Activated CD8-positive, alpha-beta T cell treated with anti-CD3 and anti-CD28 coated beads for 36 hours (primary cell): ENCODE measurements at regions not wholly inside any gene's neighbourhood (a gene's known extent, or its start where the extent isn't known, plus 50 kb on each side); places are given as distances from the start of the nearest gene placed in this dataset.

Experiments used
- ATAC-seq: fragments of 200-7000 bp; cut with Tn5 transposase; one replicate; pipeline ENCODE4 v1.10.0; 2021; ENCODE audit warnings: mild to moderate bottlenecking, moderate library complexity
- CTCF ChIA-PET: fragments of 350-600 bp; sonication (Branson Sonifier 250); formaldehyde crosslinking; loops from one replicate; lab custom pipeline; 2021; ENCODE audit warnings: antibody characterized with exemption; lab: Charles Lee
- POLR2A ChIA-PET: fragments of 350-600 bp; sonication (Branson Sonifier 250); formaldehyde crosslinking; loops from one replicate; lab custom pipeline; 2021; ENCODE audit warnings: antibody characterized with exemption; lab: Charles Lee
- DNase-seq: peaks from one replicate; pipeline ENCODE4 v3.0.0-alpha.2; 2020
- H3K27ac Mint-ChIP-seq: one replicate; pipeline ENCODE4 v1.8.0; 2021; ENCODE audit warnings: mild to moderate bottlenecking, mixed read lengths
- H3K27me3 Mint-ChIP-seq: one replicate; pipeline ENCODE4 v1.8.0; 2021; ENCODE audit warnings: mixed read lengths
- H3K36me3 Mint-ChIP-seq: one replicate; pipeline ENCODE4 v1.8.0; 2021; ENCODE audit warnings: low read depth, mixed read lengths
- H3K4me1 Mint-ChIP-seq: one replicate; pipeline ENCODE4 v1.8.0; 2021; ENCODE audit warnings: low read depth, mixed read lengths
- H3K4me3 Mint-ChIP-seq: one replicate; pipeline ENCODE4 v1.8.0; 2021; ENCODE audit warnings: mild to moderate bottlenecking, moderate library complexity, mixed read lengths
- H3K9me3 Mint-ChIP-seq: one replicate; pipeline ENCODE4 v1.8.0; 2021; ENCODE audit warnings: mixed read lengths
- intact Hi-C: fragments of 100-400 bp; cut with micrococcal nuclease; formaldehyde crosslinking; loops from one replicate; pipeline ENCODE4 v1.10.0; 2022
- TF ChIP-seq, protein P1 (sequence below): fragments of 200-600 bp; IDR thresholded peaks from one replicate; pipeline ENCODE4 v1.8.0; 2022; ENCODE audit warnings: antibody characterized with exemption, mild to moderate bottlenecking

DNA sequence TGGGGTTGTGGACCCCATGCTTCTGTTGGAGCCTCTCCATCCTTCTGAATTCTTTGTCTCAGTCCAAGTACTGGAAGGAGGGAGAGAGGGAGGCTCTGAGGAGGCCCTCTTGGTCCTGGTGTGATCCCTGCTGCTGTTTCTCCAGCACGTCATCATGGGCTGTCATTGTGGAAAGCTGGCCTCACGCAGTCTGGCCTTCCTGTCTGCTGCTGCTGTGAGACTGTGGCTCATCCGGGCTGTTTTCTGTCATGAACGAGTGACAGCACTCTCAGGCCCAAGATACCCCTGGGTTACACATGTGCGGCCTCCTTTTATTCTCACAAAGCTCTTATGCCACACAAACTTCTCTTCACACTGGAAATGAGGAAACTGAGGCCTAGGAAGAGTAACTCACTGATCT is 499.3 kb downstream of the CCDC171 start:
- peaks cover 3% of the 10 kb centered on the region for H3K4me1 Mint-ChIP-seq
- no peak overlapping the region for H3K27ac Mint-ChIP-seq
- no peak for DNase-seq
- no peak for ATAC-seq
- no peaks in the 10 kb centered on the region for H3K27me3 Mint-ChIP-seq
- H3K4me3 Mint-ChIP-seq = no peak overlapping the region
- H3K9me3 Mint-ChIP-seq = no peaks in the 10 kb centered on the region
- POLR2A ChIA-PET = no interaction called here
- CTCF ChIA-PET = no interaction called here
- intact Hi-C loops = no loop called here
- H3K36me3 Mint-ChIP-seq = no peaks in the 10 kb centered on the region
- TF ChIP-seq, protein P1, sequence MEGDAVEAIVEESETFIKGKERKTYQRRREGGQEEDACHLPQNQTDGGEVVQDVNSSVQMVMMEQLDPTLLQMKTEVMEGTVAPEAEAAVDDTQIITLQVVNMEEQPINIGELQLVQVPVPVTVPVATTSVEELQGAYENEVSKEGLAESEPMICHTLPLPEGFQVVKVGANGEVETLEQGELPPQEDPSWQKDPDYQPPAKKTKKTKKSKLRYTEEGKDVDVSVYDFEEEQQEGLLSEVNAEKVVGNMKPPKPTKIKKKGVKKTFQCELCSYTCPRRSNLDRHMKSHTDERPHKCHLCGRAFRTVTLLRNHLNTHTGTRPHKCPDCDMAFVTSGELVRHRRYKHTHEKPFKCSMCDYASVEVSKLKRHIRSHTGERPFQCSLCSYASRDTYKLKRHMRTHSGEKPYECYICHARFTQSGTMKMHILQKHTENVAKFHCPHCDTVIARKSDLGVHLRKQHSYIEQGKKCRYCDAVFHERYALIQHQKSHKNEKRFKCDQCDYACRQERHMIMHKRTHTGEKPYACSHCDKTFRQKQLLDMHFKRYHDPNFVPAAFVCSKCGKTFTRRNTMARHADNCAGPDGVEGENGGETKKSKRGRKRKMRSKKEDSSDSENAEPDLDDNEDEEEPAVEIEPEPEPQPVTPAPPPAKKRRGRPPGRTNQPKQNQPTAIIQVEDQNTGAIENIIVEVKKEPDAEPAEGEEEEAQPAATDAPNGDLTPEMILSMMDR = no peak

DNA sequence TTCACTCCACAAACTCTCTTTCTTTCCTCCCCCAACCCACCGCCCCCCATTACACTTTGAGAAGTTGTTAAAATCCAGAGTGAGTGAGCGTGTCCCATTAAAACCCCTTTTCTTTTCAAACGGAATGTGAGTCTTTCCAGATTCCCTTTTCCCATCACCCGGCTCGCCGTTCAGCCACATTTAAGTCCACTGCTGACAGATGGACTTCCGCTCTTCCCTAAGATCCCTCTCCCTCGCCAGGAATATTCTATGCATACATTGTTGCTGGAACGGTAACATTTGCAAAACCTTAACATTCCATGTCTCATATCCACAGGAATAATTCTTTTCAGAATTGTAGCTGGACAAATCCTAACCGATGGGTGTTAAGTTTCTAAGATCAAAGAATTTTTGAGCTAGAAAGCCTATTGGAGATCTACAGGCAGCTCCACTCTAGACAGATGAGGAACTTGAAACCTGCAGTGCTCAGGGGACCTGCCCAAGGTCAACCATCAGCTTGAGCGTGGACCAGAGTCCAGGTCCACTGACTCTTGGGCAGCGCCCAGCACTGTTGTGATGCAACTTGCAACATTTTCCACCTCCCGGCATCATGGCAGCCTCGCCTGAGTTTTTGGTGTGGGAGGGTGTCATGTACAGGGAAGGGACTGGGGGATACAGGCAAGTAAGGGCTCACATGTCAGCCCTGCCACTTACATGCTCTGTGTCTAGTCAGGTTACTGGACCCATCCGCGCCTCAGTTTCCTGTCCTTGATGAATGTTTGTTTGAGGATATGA is 500.1 kb downstream of the CCDC171 start:
- intact Hi-C loops = no loop called here
- ChIA-PET POLR2A (no interaction called here), CTCF (no interaction called here)
- TF ChIP-seq, protein P1 = no peak
- no peak overlapping the region for H3K27ac Mint-ChIP-seq
- H3K4me1 Mint-ChIP-seq = peaks cover 11% of the 10 kb centered on the region
- DNase-seq (no peak), ATAC-seq (no peak)
- no peak overlapping the region for H3K4me3 Mint-ChIP-seq
- H3K9me3 Mint-ChIP-seq = no peaks in the 10 kb centered on the region
- H3K36me3 Mint-ChIP-seq = no peaks in the 10 kb centered on the region
- H3K27me3 Mint-ChIP-seq = no peaks in the 10 kb centered on the region

DNA sequence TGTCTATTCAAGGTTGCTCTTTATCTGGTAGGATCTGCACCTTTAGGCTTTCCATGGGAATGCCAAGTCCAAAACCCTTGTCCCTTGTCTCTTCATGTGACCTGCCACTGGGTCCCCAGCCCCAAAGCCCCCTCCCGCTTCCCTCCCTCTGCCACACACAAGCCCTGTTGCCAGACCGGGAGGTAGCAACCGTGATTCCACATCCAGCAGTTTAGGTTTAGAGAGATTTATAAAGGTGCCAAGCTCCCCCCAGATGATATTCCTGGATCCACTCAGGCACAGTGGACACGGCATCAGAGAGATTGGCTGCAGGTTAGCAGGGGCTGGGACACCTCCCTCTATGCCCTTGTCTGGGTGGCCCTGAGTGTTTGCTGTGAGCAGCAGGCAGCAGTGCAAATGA is 504.7 kb downstream of the CCDC171 start:
- Mint-ChIP-seq H3K9me3 (peaks cover 1% of the 10 kb centered on the region), H3K36me3 (peaks cover 1% of the 10 kb centered on the region), H3K27ac (peak overlapping the region; percentile 73), H3K4me3 (no peak overlapping the region), H3K4me1 (peaks cover 40% of the 10 kb centered on the region), H3K27me3 (no peaks in the 10 kb centered on the region)
- ChIA-PET POLR2A (no interaction called here), CTCF (interaction anchor here (0.8 kb wide), 1 partner anchor 13 kb away, joined by 3 read pairs; no protein-coding TSS in a partner anchor)
- intact Hi-C loops = no loop called here
- DNase-seq = no peak
- no peak for ATAC-seq
- TF ChIP-seq, protein P1 = no peak

DNA sequence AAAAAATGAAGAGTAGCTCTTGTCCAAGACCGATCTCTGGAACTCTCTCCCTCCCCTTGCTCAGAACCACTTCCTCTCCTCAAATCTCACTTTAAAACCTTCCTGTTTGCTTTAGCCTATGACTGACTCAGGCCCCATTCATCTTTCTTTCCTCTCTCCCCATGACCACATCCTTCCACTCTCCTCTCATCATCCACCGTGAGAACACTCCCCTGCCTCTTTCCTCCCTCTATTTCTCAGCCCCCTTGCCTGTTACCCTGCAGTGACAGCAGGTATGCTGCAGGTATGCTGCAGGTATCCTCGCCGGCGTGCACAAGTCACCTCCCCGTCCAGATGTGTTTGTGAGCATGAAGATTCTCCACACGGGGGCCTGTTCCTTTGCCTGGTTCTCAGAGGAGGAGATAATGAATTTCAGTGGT is 505.3 kb downstream of the CCDC171 start:
- ChIA-PET CTCF (interaction anchor here (1.3 kb wide), 1 partner anchor 21 kb away, joined by 4 read pairs; no protein-coding TSS in a partner anchor), POLR2A (interaction anchor here (0.6 kb wide), 1 partner anchor 341 kb away, joined by 3 read pairs; no protein-coding TSS in a partner anchor)
- DNase-seq = peak; percentile 39
- H3K36me3 Mint-ChIP-seq = peaks cover 1% of the 10 kb centered on the region
- intact Hi-C loops = no loop called here
- peak overlapping the region; percentile 73 for H3K27ac Mint-ChIP-seq
- TF ChIP-seq, protein P1 = no peak
- H3K9me3 Mint-ChIP-seq = peaks cover 1% of the 10 kb centered on the region
- peaks cover 40% of the 10 kb centered on the region for H3K4me1 Mint-ChIP-seq
- peak overlapping the region; percentile 23 for H3K4me3 Mint-ChIP-seq
- no peaks in the 10 kb centered on the region for H3K27me3 Mint-ChIP-seq
- peak; percentile 89 for ATAC-seq

DNA sequence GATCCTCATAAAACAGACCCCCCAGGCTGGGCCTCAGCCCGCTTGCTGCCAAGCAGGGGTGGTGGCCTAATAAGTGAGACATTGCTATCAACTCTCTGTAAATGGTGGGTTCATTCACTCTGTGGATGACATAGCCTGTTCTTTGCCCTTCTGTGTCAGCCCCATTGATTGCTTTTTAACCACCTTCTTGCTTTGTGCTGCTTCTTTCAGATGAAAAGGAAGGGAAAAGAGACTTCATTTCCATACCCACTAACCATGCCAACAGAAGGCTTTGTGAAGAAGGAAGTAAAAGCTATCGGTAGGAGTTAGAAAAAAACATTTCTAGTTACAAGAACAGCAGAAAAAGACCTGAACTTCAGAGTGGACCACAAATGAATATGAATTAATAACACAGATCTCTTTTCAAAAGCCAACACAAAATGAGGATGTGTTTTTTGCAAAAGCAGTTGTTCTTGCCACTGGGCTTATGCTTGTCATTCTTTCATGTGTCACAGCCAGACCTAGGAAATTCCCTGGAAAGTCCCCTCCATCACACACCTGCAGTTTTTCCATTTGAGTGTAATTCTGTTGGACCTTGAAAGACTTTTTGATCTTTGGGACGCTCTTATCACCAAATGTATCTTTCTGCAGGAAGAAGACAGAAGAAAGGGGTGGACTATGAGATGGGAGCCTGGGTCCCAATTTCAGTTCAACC is 507.7 kb downstream of the CCDC171 start:
- Mint-ChIP-seq H3K27me3 (no peaks in the 10 kb centered on the region), H3K4me3 (no peak overlapping the region), H3K27ac (peak overlapping the region; percentile 75), H3K4me1 (peaks cover 41% of the 10 kb centered on the region), H3K9me3 (peaks cover 1% of the 10 kb centered on the region), H3K36me3 (peaks cover 1% of the 10 kb centered on the region)
- intact Hi-C loops = no loop called here
- TF ChIP-seq, protein P1 = no peak
- DNase-seq (peak; percentile 19), ATAC-seq (no peak)
- ChIA-PET CTCF (no interaction called here), POLR2A (no interaction called here)
